GM12864 (cell line): ENCODE measurements at regions not wholly inside any gene's neighbourhood (a gene's known extent, or its start where the extent isn't known, plus 50 kb on each side); places are given as distances from the start of the nearest gene placed in this dataset.

Experiments
- DNase-seq: peaks from one replicate; pipeline ENCODE4 v3.0.0-alpha.2; 2011; ENCODE audit warnings: low read depth
- H3K4me3 ChIP-seq: 2 replicates; pipeline ENCODE4 v1.5.1; 2011; ENCODE audit warnings: mild to moderate bottlenecking, low read depth, low read length, control low read depth
- CTCF ChIP-seq: IDR thresholded peaks from 2 replicates; pipeline ENCODE4 v1.5.1; 2011; ENCODE audit warnings: low read depth, mild to moderate bottlenecking, moderate library complexity, low read length, control low read depth, inconsistent platforms; ENCODE audit errors: missing control alignments

DNA sequence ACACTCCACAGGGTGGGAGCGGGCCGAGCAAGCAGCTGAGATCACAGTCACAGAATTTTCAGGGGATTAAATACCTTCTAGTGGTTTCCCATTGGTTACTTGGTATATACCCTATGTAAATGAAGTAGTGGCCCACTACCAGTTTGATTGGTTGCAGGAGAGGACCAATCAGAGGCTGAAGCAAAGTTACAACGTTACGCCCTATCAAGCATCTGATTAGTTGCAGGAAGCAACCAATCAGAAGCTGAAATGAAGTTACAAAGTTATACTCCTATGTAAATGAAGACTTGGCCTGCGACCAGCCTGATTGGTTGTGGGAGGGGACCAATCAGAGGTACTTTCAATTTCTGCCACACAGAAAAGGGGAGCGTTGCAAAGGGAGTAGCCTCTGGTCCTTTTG is 474.0 kb downstream of the COG6 start:
- no peak for DNase-seq
- TF ChIP-seq CTCF: no peak
- no peak overlapping the region for H3K4me3 ChIP-seq

DNA sequence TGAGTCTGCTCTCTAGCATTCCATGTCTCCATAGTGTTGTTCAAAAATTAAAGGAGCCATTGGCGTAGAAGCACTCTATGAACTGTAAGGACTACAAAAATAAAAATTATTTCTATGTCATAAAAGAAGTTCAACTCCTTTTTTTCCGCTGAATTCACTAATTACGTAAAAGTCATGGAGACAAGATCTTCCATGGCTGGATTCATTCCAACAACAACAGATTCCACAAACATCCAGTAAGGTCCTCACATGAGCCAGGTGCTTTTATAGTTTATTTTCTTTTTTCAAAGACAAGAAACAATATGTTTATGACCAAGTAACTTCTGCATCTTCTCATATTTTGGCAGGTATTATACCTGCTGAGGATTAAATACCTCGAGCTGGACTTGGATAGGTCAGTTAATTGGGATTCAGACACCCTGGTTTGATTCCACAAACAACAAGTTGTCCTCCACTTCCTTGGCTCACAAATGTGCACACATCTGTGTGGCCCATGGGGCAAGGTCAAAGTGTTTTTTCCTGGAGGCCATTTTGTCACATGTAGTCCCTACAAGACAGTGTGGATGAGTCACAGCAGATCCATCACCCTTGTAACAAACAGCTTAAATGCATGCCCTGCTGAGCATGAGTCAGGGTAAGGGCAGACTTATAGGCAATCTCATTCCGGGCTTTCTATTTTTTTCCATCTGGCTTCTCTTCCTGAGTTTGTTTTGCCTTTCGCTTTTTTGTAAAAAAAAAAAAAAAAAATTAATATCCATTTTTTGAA is 475.6 kb downstream of the COG6 start:
- no peak for TF ChIP-seq CTCF
- DNase-seq: no peak
- no peak overlapping the region for H3K4me3 ChIP-seq

DNA sequence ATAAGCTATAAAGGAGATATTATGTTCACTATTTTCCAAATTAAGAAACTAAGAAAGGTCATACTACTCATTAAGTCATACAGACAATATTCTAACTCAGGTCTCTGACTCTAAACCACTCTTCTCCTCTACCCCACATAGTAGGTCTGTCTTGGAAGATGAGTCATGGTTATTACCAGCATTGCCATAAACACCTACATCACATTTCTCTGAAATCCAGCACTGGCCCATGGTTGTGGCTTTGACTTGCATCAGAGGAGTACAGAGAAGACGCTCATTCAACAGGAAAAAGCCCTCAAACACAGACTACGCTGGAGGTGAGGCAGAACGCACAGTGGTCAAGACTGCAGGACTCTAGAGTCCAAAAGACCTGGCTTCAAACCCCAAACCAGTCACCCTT is 476.8 kb downstream of the COG6 start:
- DNase-seq: no peak
- H3K4me3 ChIP-seq: no peak overlapping the region
- no peak for TF ChIP-seq CTCF

- no peak for DNase-seq
- TF ChIP-seq CTCF: no peak
- H3K4me3 ChIP-seq: no peak overlapping the region
Observed at GRCh38 chr13:40136896-40137295, 481.4 kb downstream of the COG6 start.

DNA sequence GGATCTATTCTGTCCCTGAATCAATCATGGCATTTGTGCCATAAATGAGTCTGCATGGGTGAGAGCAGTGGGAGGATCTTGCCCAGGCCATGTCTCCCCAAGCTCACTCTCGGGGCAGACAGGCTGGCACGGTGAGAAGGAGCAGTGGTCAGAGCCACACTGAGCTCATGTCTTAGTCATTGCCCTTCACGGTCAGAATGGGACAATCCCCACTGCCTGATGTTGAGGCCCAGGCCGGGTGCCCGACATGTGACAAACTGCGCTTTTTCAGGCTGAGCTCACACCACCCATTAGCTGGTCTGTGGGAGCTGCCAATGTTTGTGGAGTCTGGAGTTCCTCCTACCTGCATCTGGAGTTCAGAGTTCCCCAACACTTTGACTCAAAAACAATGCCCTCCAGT is 481.9 kb downstream of the COG6 start:
- TF ChIP-seq CTCF: no peak
- H3K4me3 ChIP-seq: no peak overlapping the region
- no peak for DNase-seq

- DNase-seq: no peak
- TF ChIP-seq CTCF: no peak
Observed at GRCh38 chr13:40139896-40140520, 484.5 kb downstream of the COG6 start.

DNA sequence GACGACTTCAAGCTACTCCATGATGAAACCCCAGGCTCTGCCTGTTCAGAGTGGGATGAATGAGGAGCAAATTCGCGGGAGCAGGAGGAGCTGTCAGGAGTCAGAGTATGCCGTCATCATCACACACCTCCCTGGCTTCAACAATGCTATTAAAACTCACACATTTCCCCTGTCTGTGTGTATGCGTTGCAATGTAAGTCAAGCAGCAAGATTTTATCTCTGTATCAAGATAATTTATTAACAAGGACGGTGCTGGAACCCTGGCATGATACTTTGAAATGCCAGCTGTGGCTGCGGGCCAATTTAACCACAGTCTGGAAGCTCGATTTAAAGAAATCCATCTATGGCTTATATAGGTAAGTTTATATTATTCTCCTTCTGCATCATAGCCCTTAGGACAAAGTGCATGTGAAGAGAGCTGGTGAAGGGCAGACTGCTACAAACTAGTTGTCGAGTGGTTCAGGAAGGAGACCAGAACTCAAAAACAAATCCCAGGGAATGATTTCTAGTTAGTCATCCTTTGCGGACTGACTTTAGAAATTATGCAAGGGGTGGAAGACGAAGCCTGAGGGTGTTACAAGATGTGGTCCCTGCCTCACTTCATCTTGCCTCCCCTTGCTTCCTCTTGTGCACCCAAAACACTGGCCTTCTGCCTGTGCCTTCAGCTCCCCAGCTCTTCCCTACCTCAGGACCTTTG is 486.5 kb downstream of the COG6 start:
- H3K4me3 ChIP-seq: no peak overlapping the region
- no peak for DNase-seq
- TF ChIP-seq CTCF: no peak

More at GRCh38 chr13:40139896-40140520, 484.5 kb downstream of the COG6 start:
- no peak overlapping the region for H3K4me3 ChIP-seq
